GM10248 (cell line): ENCODE measurements at regions not wholly inside any gene's neighbourhood (a gene's known extent, or its start where the extent isn't known, plus 50 kb on each side); places are given as distances from the start of the nearest gene placed in this dataset.

Experiments
- CTCF ChIA-PET: fragments of 300-600 bp; sonication (Branson Sonifier 250); formaldehyde crosslinking; extraction: SDS; loops from one replicate; lab custom pipeline; 2021; ENCODE audit warnings: antibody characterized with exemption; lab: Yijun Ruan, JAX
- POLR2A ChIA-PET: fragments of 350-650 bp; sonication (Branson Sonifier 250); formaldehyde crosslinking; extraction: SDS; loops from one replicate; lab custom pipeline; 2020; ENCODE audit warnings: antibody characterized with exemption; lab: Yijun Ruan, JAX
- DNase-seq: peaks from one replicate; pipeline ENCODE4 v3.0.0; 2012; ENCODE audit errors: extremely low spot score
- TF ChIP-seq, protein P1 (sequence below): IDR thresholded peaks from 2 replicates; pipeline ENCODE4 v1.5.1; 2012; ENCODE audit warnings: mild to moderate bottlenecking, low read depth; ENCODE audit errors: extremely low read depth, missing control alignments, control extremely low read depth

DNA sequence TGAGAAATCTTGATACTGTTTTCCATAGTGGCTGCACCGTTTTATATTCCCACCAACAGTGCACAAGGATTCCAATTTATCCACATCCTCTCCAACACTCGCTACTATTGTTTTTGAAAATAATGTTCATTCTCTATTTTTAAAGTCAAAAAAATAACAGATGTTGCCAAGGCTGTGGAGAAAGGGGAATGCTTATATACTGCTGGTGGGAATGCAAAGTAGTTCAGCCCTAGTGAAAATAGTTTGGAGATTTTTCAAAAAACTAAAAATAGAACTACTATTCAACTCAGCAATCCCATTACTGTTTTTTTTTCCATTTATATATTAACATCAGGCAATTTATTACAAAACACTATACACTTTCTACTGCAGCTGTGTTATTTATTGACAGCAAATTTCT is 208.7 kb downstream of the CBLL2 start:
- ChIA-PET POLR2A (no interaction called here), CTCF (no interaction called here)
- no peak for DNase-seq
- TF ChIP-seq, protein P1, sequence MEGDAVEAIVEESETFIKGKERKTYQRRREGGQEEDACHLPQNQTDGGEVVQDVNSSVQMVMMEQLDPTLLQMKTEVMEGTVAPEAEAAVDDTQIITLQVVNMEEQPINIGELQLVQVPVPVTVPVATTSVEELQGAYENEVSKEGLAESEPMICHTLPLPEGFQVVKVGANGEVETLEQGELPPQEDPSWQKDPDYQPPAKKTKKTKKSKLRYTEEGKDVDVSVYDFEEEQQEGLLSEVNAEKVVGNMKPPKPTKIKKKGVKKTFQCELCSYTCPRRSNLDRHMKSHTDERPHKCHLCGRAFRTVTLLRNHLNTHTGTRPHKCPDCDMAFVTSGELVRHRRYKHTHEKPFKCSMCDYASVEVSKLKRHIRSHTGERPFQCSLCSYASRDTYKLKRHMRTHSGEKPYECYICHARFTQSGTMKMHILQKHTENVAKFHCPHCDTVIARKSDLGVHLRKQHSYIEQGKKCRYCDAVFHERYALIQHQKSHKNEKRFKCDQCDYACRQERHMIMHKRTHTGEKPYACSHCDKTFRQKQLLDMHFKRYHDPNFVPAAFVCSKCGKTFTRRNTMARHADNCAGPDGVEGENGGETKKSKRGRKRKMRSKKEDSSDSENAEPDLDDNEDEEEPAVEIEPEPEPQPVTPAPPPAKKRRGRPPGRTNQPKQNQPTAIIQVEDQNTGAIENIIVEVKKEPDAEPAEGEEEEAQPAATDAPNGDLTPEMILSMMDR, result no peak

DNA sequence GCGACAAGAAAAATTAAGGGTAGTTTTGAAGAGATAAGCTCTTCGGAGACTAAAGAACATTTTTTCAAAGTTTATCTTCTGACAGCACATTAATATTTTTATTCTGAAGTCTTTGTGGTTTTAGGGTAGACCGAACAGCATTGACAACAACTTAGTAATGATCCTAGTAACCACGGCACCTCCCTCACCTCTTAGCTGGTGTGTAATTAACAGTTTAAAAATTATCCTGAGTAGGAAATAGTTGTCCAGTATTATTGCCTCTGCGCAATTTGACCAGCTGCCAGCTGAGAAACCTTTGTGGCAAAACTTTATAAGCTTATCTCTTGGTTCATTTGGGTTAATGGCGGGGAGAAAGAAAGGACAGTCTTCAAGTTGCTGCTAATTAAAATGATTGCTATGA is 213.6 kb downstream of the CBLL2 start:
- ChIA-PET POLR2A (no interaction called here), CTCF (interaction anchor here (0.7 kb wide), 1 partner anchor 56 kb away, joined by 4 read pairs; no protein-coding TSS in a partner anchor)
- TF ChIP-seq, protein P1, result no peak
- DNase-seq, result no peak

DNA sequence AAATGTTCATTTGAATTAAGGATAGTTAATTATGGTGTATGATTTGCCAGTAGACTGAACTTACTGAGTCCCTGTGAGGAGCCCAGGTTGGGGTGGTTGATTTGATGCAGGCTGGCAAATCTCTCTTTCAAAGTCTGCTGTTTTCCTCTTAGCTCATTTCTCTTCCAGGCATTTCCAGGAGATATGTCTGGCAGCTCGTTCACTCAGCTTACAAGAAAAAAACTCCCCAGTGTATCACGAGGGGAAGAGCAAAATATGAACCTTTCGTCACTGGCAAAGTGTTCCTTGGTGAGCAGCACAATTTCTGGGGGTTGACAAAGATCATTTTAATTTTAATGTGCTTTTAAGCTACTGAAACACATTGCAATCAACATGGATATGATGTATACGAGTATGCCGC is 244.2 kb downstream of the CBLL2 start:
- DNase-seq, result no peak
- CTCF ChIA-PET, result no interaction called here
- TF ChIP-seq, protein P1, result no peak
- POLR2A ChIA-PET, result no interaction called here

DNA sequence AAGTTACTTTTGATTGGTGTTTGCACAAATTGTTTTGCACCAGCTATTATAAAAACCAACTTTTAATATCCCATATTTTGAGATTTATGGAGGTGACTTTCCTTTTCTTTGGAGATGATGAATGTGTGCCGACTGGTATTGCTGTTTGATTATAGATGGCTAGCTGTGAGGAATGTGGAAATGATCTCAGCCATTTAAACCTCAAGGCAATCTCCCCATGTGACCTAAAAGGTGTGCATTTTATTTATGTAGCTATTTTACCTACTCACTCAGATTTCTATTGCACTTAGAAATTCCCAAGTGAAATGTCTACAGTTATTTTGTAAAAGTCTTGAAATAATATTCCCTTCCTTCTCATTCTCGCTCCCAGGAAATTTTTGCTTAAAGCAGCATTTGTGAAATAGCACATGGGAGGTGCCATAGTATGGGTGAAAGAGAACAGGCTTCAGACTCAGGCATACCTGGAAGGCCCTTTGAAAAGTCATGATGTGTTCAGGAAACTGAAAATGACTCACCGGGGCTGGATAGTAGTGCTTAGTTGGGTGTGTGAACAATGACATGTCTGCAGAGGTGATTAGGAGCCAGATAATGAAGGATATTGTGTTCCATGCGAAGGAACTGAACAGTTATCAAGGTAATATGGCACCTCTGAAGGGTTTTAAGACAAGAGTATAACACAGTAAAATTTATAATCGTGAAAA is 247.6 kb downstream of the CBLL2 start:
- ChIA-PET CTCF (no interaction called here), POLR2A (no interaction called here)

DNA sequence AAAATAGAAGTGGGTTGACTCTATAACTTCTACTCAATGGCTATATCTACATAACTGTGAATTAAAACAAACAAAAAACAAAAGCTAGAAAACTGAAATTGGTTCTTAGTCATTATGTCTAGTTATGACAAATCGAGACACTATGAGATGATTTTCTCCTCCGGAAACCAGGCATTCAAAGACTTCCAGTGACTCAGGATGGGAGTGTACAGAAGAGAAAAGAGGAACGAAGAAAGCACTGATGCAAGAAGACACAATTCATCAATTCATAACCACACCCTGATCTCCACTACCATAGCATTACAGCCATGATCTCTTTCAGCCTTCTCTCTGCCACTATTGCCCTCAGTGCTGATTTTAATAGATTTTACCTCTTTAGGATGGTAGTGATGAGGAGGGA is 253.6 kb downstream of the CBLL2 start:
- POLR2A ChIA-PET, result no interaction called here
- DNase-seq, result peak; percentile 28
- TF ChIP-seq, protein P1, result no peak
- CTCF ChIA-PET, result no interaction called here

More for the DNA sequence above, 247.6 kb downstream of the CBLL2 start:
- DNase-seq, result no peak
- TF ChIP-seq, protein P1, result no peak

DNA sequence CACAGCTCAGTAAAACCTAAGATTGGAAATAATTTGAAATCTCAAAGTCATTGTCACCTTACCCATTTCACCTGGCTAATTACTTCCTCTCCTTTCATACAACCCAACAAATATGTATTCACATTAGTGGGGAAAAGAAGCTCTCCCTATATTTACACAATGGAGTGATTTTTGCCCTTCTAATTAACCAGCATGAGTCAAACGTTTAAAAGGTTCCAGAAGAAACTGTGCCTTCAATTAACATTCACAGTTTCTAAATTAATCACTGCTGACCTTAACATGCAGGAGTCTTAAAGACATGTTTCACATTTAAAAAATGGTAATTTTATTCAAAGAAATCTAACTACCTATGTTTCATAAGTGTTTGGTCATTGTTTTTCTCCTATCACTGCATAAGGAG is 254.6 kb downstream of the CBLL2 start:
- ChIA-PET POLR2A (no interaction called here), CTCF (no interaction called here)
- no peak for DNase-seq
- TF ChIP-seq, protein P1, result no peak
